B cell (primary cell): ENCODE measurements at regions not wholly inside any gene's neighbourhood (a gene's known extent, or its start where the extent isn't known, plus 50 kb on each side); places are given as distances from the start of the nearest gene placed in this dataset.

ENCODE experiments used
- ATAC-seq: fragments of 200-7000 bp; cut with Tn5 transposase; one replicate; pipeline ENCODE4 v1.10.0; 2021; ENCODE audit warnings: low read depth, mild to moderate bottlenecking, moderate number of reproducible peaks, moderate library complexity
- CTCF ChIA-PET: fragments of 350-600 bp; sonication (Branson Sonifier 250); formaldehyde crosslinking; loops from one replicate; lab custom pipeline; 2021; ENCODE audit warnings: antibody characterized with exemption, inconsistent platforms; lab: Charles Lee
- POLR2A ChIA-PET: fragments of 350-600 bp; sonication (Branson Sonifier 250); formaldehyde crosslinking; loops from one replicate; lab custom pipeline; 2021; ENCODE audit warnings: antibody characterized with exemption; lab: Charles Lee
- DNase-seq: peaks from one replicate; pipeline ENCODE4 v3.0.0; 2013
- H2AFZ ChIP-seq: 2 replicates; pipeline ENCODE4 v1.6.1; 2012; ENCODE audit warnings: mild to moderate bottlenecking, low read depth, low read length; ENCODE audit not compliant: insufficient read depth, poor library complexity, severe bottlenecking
- H3K27ac ChIP-seq, 2 donors: 1 replicate in 1 of 2; 2 replicates in 1 of 2; pipeline ENCODE4 v1.5.1; 2012 to 2013; ENCODE audit warnings: low read length in 2 of 2, mild to moderate bottlenecking in 2 of 2, moderate library complexity in 1 of 2
- H3K27me3 ChIP-seq, 4 experiments: fragments of 200-600 bp in 1 of 4; sonication (generic) in 1 of 4; replicated peaks in 1 of 4; 1 replicate in 2 of 4; 2 replicates in 2 of 4; pipeline versions ENCODE4 v1.6.1 to v1.7.0; 2013 to 2016; ENCODE audit warnings: low read length in 3 of 4, mild to moderate bottlenecking in 2 of 4, mixed read lengths in 1 of 4, moderate library complexity in 1 of 4; ENCODE audit not compliant: insufficient read depth in 4 of 4, control insufficient read depth in 3 of 4; ENCODE audit errors: control extremely low read depth in 1 of 4
- H3K36me3 ChIP-seq, 2 experiments: replicated peaks in 1 of 2; 1 replicate in 1 of 2; 2 replicates in 1 of 2; pipeline versions ENCODE4 v1.6.1 to v1.7.1; 2013; ENCODE audit warnings: low read length in 1 of 2; ENCODE audit not compliant: insufficient read depth in 2 of 2, control insufficient read depth in 1 of 2; ENCODE audit errors: control extremely low read depth in 1 of 2, extremely low read depth in 1 of 2
- H3K4me1 ChIP-seq, 2 donors: fragments of 200-600 bp in 1 of 2; sonication (generic) in 1 of 2; 1 replicate in 1 of 2; 2 replicates in 1 of 2; pipeline versions ENCODE4 v1.5.1 to v1.6.1; 2013 to 2017; ENCODE audit warnings: low read length in 2 of 2; ENCODE audit not compliant: control insufficient read depth in 2 of 2, insufficient read depth in 2 of 2
- H3K4me2 ChIP-seq: replicated peaks from 2 replicates; pipeline ENCODE3; 2012; ENCODE audit warnings: mild to moderate bottlenecking, low read depth, low read length; ENCODE audit not compliant: poor library complexity, severe bottlenecking
- H3K4me3 ChIP-seq, 5 experiments: fragments of 200-600 bp in 1 of 5; sonication (generic) in 1 of 5; 1 replicate in 3 of 5; 2 replicates in 2 of 5; pipeline versions ENCODE4 v1.5.1 to v1.7.0; 2011 to 2016; ENCODE audit warnings: low read length in 4 of 5, mild to moderate bottlenecking in 4 of 5, low read depth in 2 of 5, control low read depth in 1 of 5, moderate library complexity in 1 of 5; ENCODE audit not compliant: insufficient read depth in 1 of 5; ENCODE audit errors: control extremely low read depth in 1 of 5, extremely low read depth in 1 of 5
- H3K79me2 ChIP-seq: fragments of 200-600 bp; sonication (generic); one replicate; pipeline ENCODE4 v1.6.0; 2016; ENCODE audit warnings: low read length; ENCODE audit not compliant: control insufficient read depth, insufficient read depth
- H3K9ac ChIP-seq: fragments of 200-600 bp; sonication (generic); 2 replicates; pipeline ENCODE4 v1.6.1; 2017; ENCODE audit warnings: mild to moderate bottlenecking, low read length, moderate library complexity
- H3K9me3 ChIP-seq, 3 donors: one replicate each; pipeline versions ENCODE4 v1.6.1 to v1.7.1; 2013; ENCODE audit warnings: low read length in 2 of 3; ENCODE audit not compliant: control insufficient read depth in 2 of 3, insufficient read depth in 1 of 3; ENCODE audit errors: control extremely low read depth in 1 of 3
- H4K20me1 ChIP-seq: 2 replicates; pipeline ENCODE4 v1.6.0; 2012; ENCODE audit warnings: mild to moderate bottlenecking, low read length; ENCODE audit not compliant: insufficient read depth, control insufficient read depth, poor library complexity, severe bottlenecking
- H3K27ac Mint-ChIP-seq: one replicate; pipeline ENCODE4 v1.8.0; 2021; ENCODE audit warnings: mixed read lengths
- H3K27me3 Mint-ChIP-seq: one replicate; pipeline ENCODE4 v1.8.0; 2021; ENCODE audit warnings: mixed read lengths
- H3K4me1 Mint-ChIP-seq: one replicate; pipeline ENCODE4 v1.8.0; 2021; ENCODE audit warnings: mixed read lengths
- H3K4me3 Mint-ChIP-seq: one replicate; pipeline ENCODE4 v1.8.0; 2021; ENCODE audit warnings: mixed read lengths
- H3K9me3 Mint-ChIP-seq: one replicate; pipeline ENCODE4 v1.8.0; 2022; ENCODE audit warnings: mixed read lengths; ENCODE audit not compliant: insufficient read depth
- CTCF ChIP-seq: fragments of 200-600 bp; IDR thresholded peaks from one replicate; pipeline ENCODE4 v1.8.0; 2022; ENCODE audit warnings: antibody characterized with exemption, mild to moderate bottlenecking
- EZH2 ChIP-seq: IDR thresholded peaks from 2 replicates; pipeline ENCODE4 v1.6.1; 2012; ENCODE audit warnings: borderline replicate concordance, low read depth, mild to moderate bottlenecking, moderate library complexity, low read length; ENCODE audit not compliant: insufficient read depth, poor library complexity, severe bottlenecking
- WGBS: methylation state at CpG from one replicate; pipeline ENCODE4 v1.1.5; 2013; ENCODE audit warnings: missing lambda C conversion rate; ENCODE audit not compliant: insufficient coverage; 5-methylcytosine and 5-hydroxymethylcytosine counted together
- intact Hi-C: fragments of 100-400 bp; cut with micrococcal nuclease; formaldehyde crosslinking; loops from one replicate; pipeline ENCODE4 v1.10.0; 2022

GRCh38 chr3:59341459-59341858, 291.6 kb upstream of the CFAP20DC start:
- H3K4me3 Mint-ChIP-seq: no peak overlapping the region
- intact Hi-C loops: no loop called here
- no peak for ATAC-seq
- 80% methylated on average over 1 of the region's 4 CpGs for WGBS
- peaks cover 7% of the 10 kb centered on the region for H3K4me1 Mint-ChIP-seq
- Histone ChIP-seq H3K4me3 (no peak overlapping the region), H3K4me1 (peaks cover 5 to 7% of the 10 kb centered on the region in 2 donors), H3K9ac (no peak overlapping the region), H3K36me3 (no peaks in the 10 kb centered on the region), H4K20me1 (no peaks in the 10 kb centered on the region), H3K27me3 (no peaks in the 10 kb centered on the region), H3K27ac (no peak overlapping the region), H3K4me2 (no peak overlapping the region), H2AFZ (no peak overlapping the region), H3K79me2 (no peaks in the 10 kb centered on the region), H3K9me3 (no peaks in the 10 kb centered on the region)
- ChIA-PET POLR2A (no interaction called here), CTCF (no interaction called here)
- no peaks in the 10 kb centered on the region for H3K27me3 Mint-ChIP-seq
- H3K9me3 Mint-ChIP-seq: no peaks in the 10 kb centered on the region
- no peak overlapping the region for H3K27ac Mint-ChIP-seq
- no peak for DNase-seq
- TF ChIP-seq EZH2 (no peak), CTCF (no peak)

GRCh38 chr3:59339818-59340217, 290.0 kb upstream of the CFAP20DC start:
- H2AFZ ChIP-seq: no peak overlapping the region
- TF ChIP-seq CTCF (no peak), EZH2 (no peak)
- POLR2A ChIA-PET: no interaction called here
- H3K4me1 ChIP-seq: peaks cover 5 to 7% of the 10 kb centered on the region in 2 donors
- H3K9me3 ChIP-seq: no peaks in the 10 kb centered on the region
- H3K9ac ChIP-seq: no peak overlapping the region
- intact Hi-C loops: no loop called here
- H3K9me3 Mint-ChIP-seq: no peaks in the 10 kb centered on the region
- no peak overlapping the region for H3K4me2 ChIP-seq
- no peaks in the 10 kb centered on the region for H3K27me3 Mint-ChIP-seq
- no peaks in the 10 kb centered on the region for H3K36me3 ChIP-seq
- ATAC-seq (no peak), DNase-seq (no peak)
- H3K4me1 Mint-ChIP-seq: peaks cover 7% of the 10 kb centered on the region
- WGBS: 69% methylated on average over 3 of the region's 3 CpGs
- no peak overlapping the region for H3K27ac ChIP-seq
- H4K20me1 ChIP-seq: no peaks in the 10 kb centered on the region
- H3K27ac Mint-ChIP-seq: no peak overlapping the region
- CTCF ChIA-PET: no interaction called here
- no peaks in the 10 kb centered on the region for H3K79me2 ChIP-seq
- no peak overlapping the region for H3K4me3 Mint-ChIP-seq
- H3K4me3 ChIP-seq: no peak overlapping the region
- no peaks in the 10 kb centered on the region for H3K27me3 ChIP-seq
